ENCODE measurements at regions not wholly inside any gene's neighbourhood (a gene's known extent, or its start where the extent isn't known, plus 50 kb on each side); places are given as distances from the start of the nearest gene placed in this dataset.

GRCh38 chr4:152224223-152224622 lies 311.7 kb downstream of the FBXW7 start:
- H3K27ac ChIP-seq, result no peak overlapping the region
- TF ChIP-seq, protein P1, sequence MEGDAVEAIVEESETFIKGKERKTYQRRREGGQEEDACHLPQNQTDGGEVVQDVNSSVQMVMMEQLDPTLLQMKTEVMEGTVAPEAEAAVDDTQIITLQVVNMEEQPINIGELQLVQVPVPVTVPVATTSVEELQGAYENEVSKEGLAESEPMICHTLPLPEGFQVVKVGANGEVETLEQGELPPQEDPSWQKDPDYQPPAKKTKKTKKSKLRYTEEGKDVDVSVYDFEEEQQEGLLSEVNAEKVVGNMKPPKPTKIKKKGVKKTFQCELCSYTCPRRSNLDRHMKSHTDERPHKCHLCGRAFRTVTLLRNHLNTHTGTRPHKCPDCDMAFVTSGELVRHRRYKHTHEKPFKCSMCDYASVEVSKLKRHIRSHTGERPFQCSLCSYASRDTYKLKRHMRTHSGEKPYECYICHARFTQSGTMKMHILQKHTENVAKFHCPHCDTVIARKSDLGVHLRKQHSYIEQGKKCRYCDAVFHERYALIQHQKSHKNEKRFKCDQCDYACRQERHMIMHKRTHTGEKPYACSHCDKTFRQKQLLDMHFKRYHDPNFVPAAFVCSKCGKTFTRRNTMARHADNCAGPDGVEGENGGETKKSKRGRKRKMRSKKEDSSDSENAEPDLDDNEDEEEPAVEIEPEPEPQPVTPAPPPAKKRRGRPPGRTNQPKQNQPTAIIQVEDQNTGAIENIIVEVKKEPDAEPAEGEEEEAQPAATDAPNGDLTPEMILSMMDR (conservative IDR thresholded peaks at IDR 0.05), result no peak
- no peak for TF ChIP-seq ZFX (IDR thresholded peaks at IDR 0.05)

- no peak overlapping the region for H3K27ac ChIP-seq
- TF ChIP-seq ZFX (IDR thresholded peaks at IDR 0.05), result no peak
Measured at GRCh38 chr4:152223600-152223999, 312.3 kb downstream of the FBXW7 start.

DNA sequence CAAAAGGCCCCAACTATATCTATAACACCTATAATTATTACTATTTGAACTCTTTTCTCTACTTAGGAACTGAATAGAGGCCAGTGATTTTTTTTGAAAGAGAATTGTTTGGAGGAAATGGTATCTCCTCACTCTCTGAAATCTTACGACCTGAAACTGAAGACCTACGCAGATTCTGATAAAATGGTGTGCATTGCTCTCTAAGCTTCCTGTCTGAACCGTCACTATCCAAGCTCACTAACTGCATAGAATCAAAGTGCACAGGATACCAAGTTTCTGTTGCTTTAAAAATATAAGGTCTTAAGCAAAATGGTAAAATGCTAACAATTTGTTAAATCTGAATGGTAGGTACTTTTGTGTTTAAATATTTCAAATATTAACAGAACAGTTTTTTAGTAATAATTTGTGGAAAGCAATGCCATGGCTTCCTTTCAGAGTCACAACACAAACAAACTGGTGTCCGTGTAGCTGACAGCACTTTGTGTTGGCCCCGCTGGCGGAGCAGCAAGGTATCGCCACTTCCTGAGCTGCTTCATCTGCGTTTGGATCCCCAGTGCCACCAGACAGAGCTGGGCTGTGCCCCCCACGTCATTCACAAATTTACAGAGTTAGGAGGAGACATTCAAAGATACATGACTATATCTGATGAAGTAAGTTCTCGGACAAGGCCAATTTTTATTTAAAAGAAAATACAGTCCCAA lies 313.9 kb downstream of the FBXW7 start:
- no peak overlapping the region for H3K27ac ChIP-seq
- TF ChIP-seq ZFX (IDR thresholded peaks at IDR 0.05), result no peak
- TF ChIP-seq, protein P1 (conservative IDR thresholded peaks at IDR 0.05), result no peak

GRCh38 chr4:152220201-152220666 lies 315.7 kb downstream of the FBXW7 start:
- no peak overlapping the region for H3K27ac ChIP-seq
- TF ChIP-seq, protein P1 (conservative IDR thresholded peaks at IDR 0.05), result no peak
- TF ChIP-seq ZFX (IDR thresholded peaks at IDR 0.05), result no peak

- H3K27ac ChIP-seq, result no peak overlapping the region
- TF ChIP-seq, protein P1 (conservative IDR thresholded peaks at IDR 0.05), result no peak
- no peak for TF ChIP-seq ZFX (IDR thresholded peaks at IDR 0.05)
Measured at GRCh38 chr4:152218576-152218975, 317.3 kb downstream of the FBXW7 start.

DNA sequence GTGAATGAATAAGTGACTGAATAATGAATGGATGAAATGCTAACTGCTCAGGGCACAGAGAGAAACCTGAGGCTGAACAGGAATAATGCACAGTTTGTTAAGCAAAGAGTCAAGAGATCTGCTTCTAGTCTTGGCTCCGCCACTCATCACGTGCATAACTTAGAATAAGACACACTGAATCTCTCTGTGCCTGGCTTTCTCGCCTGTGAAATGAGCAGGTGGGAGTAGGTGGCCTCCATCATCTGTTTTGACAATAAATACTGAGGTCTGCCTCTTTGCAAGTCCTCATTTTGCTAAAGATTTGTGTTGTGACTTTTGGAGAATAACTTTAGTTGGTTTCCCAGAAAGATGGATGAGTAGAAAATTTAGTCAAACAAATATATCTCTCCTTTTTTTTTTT lies 318.0 kb downstream of the FBXW7 start:
- H3K27ac ChIP-seq, result no peak overlapping the region
- no peak for TF ChIP-seq ZFX (IDR thresholded peaks at IDR 0.05)
- TF ChIP-seq, protein P1 (conservative IDR thresholded peaks at IDR 0.05), result no peak

DNA sequence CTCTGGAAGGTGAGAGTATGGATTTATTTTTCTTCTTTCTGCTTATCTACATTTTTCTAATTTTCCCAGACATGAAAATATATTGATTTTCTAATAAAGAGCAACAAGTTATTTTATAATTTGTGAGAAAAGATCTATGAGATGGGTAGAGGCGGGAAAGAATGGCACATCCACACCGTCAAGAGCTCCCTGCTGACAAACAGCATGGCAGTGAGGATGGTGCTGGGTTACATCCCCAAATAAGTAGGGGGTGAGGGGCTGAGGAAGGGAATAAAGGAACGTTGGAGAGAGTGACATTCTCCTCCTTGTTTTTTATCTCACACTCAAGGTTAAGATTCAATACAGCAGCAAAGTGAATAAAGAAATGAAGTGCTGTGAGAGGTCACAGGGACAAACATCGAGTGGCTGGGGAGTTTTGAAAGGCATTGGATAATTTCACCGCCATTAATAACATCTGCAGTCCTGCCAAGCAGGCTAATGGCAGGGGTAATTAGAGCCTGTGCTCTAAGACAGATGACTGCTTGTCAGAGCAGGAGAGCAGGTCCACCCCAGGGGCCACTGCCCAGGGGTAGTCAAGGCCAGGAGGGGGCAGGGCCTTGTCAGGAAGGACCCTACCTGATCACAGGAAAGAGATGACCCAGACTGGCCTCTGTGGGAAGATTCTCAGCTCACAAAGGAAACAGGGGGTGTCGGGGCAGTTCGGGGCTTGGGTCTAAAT lies 323.8 kb downstream of the FBXW7 start:
- H3K27ac ChIP-seq, result no peak overlapping the region
- no peak for TF ChIP-seq ZFX (IDR thresholded peaks at IDR 0.05)
- TF ChIP-seq, protein P1 (conservative IDR thresholded peaks at IDR 0.05), result no peak
